ENCODE measurements at regions not wholly inside any gene's neighbourhood (a gene's known extent, or its start where the extent isn't known, plus 50 kb on each side); places are given as distances from the start of the nearest gene placed in this dataset.
"Not testable (repeated sequence)": the region's sequence is repeated elsewhere in the genome, so short reads cannot be mapped to it uniquely, and the experiment has no call there.

- no peak for DNase-seq
Observed at GRCh38 chr15:79156704-79157375, 66.3 kb upstream of the RASGRF1 start.

- no peak for DNase-seq
Observed at GRCh38 chr15:79154483-79155135, 64.0 kb upstream of the RASGRF1 start.

GRCh38 chr15:79144290-79144689, 53.7 kb upstream of the RASGRF1 start:
- DNase-seq: not testable (repeated sequence)

DNA sequence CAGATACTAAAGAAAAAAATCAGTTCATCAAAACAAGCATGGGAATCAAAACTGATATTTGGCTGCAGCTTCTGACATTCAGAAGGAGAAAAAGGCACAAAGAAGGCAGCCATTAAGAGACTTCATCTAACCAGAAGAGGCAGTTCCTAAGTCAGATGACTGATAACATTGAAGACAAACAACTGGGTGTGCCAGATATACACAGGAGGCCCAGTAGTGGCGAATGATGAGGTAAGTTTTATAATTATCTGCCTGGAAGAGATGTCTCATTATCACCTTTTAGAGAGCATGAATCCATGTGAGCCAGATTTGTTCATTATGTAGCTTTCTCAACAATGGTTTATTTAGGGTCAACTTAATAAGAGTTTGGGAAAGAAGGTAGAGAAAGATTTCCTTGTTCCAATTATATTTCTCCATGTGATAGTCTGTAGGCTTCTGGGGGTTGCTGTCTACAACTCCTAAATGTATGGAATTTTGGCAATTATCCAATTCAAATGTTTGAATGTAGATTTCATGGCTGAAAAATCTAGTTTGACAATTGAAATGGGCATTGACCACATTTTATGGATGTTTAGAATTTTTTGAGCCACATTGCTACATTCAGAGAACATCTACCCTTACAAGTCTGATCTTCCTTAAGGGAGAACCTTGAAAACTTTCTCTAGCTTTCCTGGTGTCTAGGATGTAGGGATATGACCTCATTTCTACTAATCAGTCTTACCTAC, 50.4 kb upstream of the RASGRF1 start:
- DNase-seq: no peak
